HG02840 (cell line): ENCODE measurements at regions not wholly inside any gene's neighbourhood (a gene's known extent, or its start where the extent isn't known, plus 50 kb on each side); places are given as distances from the start of the nearest gene placed in this dataset.

Source experiments
- ATAC-seq: cut with Tn5 transposase; IDR thresholded peaks from one replicate; pipeline ENCODE4 v1.9.1; 2021; ENCODE audit warnings: mild to moderate bottlenecking, moderate library complexity, moderate number of reproducible peaks; ENCODE audit not compliant: unreplicated experiment, low FRiP score

- ATAC-seq: no peak
These were observed 84.1 kb upstream of the SLC44A3 start for GRCh38 chr1:94736073-94736472.

- ATAC-seq: no peak
These were observed 84.9 kb upstream of the SLC44A3 start for GRCh38 chr1:94734963-94735901.

- no peak for ATAC-seq
These were observed 88.3 kb upstream of the SLC44A3 start for GRCh38 chr1:94731891-94732290.

- no peak for ATAC-seq
These were observed 89.7 kb upstream of the SLC44A3 start for GRCh38 chr1:94730450-94730849.

GRCh38 chr1:94729267-94729666 lies 90.9 kb upstream of the SLC44A3 start:
- ATAC-seq: no peak

GRCh38 chr1:94727846-94728715 lies 92.1 kb upstream of the SLC44A3 start:
- no peak for ATAC-seq

GRCh38 chr1:94726981-94727685 lies 93.0 kb upstream of the SLC44A3 start:
- ATAC-seq: no peak

GRCh38 chr1:94725566-94725965 lies 94.6 kb upstream of the SLC44A3 start:
- ATAC-seq: no peak

- ATAC-seq: no peak
These were observed 96.3 kb upstream of the SLC44A3 start for GRCh38 chr1:94723894-94724293.

- ATAC-seq: no peak
These were observed 96.7 kb upstream of the SLC44A3 start for GRCh38 chr1:94723463-94723862.

- ATAC-seq: no peak
These were observed 98.0 kb upstream of the SLC44A3 start for GRCh38 chr1:94722181-94722580.

- ATAC-seq: no peak
These were observed 98.9 kb upstream of the SLC44A3 start for GRCh38 chr1:94721240-94721639.

- ATAC-seq: peak; percentile 97
These were observed 100.0 kb upstream of the SLC44A3 start for GRCh38 chr1:94719926-94720793.

GRCh38 chr1:94716965-94717364 lies 103.2 kb upstream of the SLC44A3 start:
- no peak for ATAC-seq

- no peak for ATAC-seq
These were observed 104.8 kb upstream of the SLC44A3 start for GRCh38 chr1:94715321-94715720.

GRCh38 chr1:94714552-94714951 lies 105.6 kb upstream of the SLC44A3 start:
- ATAC-seq: no peak

- no peak for ATAC-seq
These were observed 106.0 kb upstream of the SLC44A3 start for GRCh38 chr1:94714152-94714551.

GRCh38 chr1:94713472-94714141 lies 106.5 kb upstream of the SLC44A3 start:
- peak; percentile 72 for ATAC-seq

- ATAC-seq: no peak
These were observed 110.1 kb upstream of the SLC44A3 start for GRCh38 chr1:94709891-94710581.
